ENCODE measurements at regions not wholly inside any gene's neighbourhood (a gene's known extent, or its start where the extent isn't known, plus 50 kb on each side); places are given as distances from the start of the nearest gene placed in this dataset.
"Not testable (repeated sequence)": the region's sequence is repeated elsewhere in the genome, so short reads cannot be mapped to it uniquely, and the experiment has no call there.

DNA sequence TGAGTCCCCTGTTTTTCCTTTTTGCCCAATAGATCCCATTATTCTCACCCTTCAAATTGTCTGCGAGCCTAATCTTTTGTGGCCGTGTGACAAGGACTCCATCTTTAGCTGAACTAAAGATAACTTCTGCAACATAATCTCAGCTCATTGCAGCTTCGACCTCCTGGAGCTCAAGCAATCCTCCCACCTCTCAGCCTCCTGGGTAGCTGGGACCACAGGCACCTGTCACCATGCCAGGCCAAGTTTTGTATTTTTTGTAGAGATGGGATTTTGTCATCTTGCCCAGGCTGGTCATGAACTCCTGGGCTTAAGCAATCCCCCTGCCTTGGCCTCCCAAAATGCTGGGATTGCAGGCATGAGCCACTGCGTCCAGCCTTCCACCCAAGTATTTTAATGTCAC is 161.0 kb downstream of the GJA1 start:
- POLR2A ChIA-PET = no interaction called here
- no peak overlapping the region for H3K27ac ChIP-seq (ENCODE audit: control insufficient read depth, insufficient read depth)
- 23% methylated on average over 4 of the region's 4 CpGs for WGBS (ENCODE audit: insufficient coverage, insufficient replicate concordance, low lambda C conversion rate, missing lambda C conversion rate)
- no peaks in the 10 kb centered on the region for H3K9me3 ChIP-seq (replicated peaks; ENCODE audit: control insufficient read depth, insufficient read depth, low read length)
- no peak for FAIRE-seq
- no peak for ATAC-seq
- H3K4me3 ChIP-seq = no peak overlapping the region
- H3K27me3 ChIP-seq (replicated peaks in 1 of 2; ENCODE audit: control insufficient read depth in 2 of 2, insufficient read depth in 2 of 2, low read length in 1 of 2) = no peaks in the 10 kb centered on the region
- no peak overlapping the region for H3K4me2 ChIP-seq (ENCODE audit: control insufficient read depth, insufficient read depth)
- H3K9ac ChIP-seq (ENCODE audit: control insufficient read depth, insufficient read depth, low read length) = no peak overlapping the region
- no TSS peak for BruUV-seq (replicated peaks)
- H3K4me1 ChIP-seq (ENCODE audit: control insufficient read depth, insufficient read depth, low read length) = no peaks in the 10 kb centered on the region
- H3K36me3 ChIP-seq (ENCODE audit: control insufficient read depth in 2 of 2, insufficient read depth in 2 of 2, low read length in 1 of 2) = no peaks in the 10 kb centered on the region
- CTCF ChIA-PET = no interaction called here
- in situ Hi-C loops (cut with MboI) (no loop called here), intact Hi-C loops (cut with micrococcal nuclease; ENCODE audit: unreplicated experiment) (no loop called here)
- H3K79me2 ChIP-seq (ENCODE audit: control insufficient read depth, insufficient read depth, low read length) = no peaks in the 10 kb centered on the region
- no peaks in the 10 kb centered on the region for H4K20me1 ChIP-seq (ENCODE audit: control insufficient read depth, insufficient read depth)
- RAD21 ChIA-PET (ENCODE audit: unreplicated experiment) = no interaction called here
- TF ChIP-seq STAT3 (IDR thresholded peaks at IDR 0.05; ENCODE audit: low read depth, low read length) (no peak), FOXK2 (IDR thresholded peaks at IDR 0.05) (no peak), ASH2L (IDR thresholded peaks at IDR 0.05; ENCODE audit: borderline replicate concordance, low read depth) (no peak), ZNF217 (IDR thresholded peaks at IDR 0.05) (no peak)
- DNase-seq (ENCODE audit: low read depth, low spot score) = no peak
- SMC1A ChIA-PET (ENCODE audit: uncharacterized antibody, unreplicated experiment) = no interaction called here
- H2AFZ ChIP-seq (ENCODE audit: control insufficient read depth, low read depth, low read length) = no peak overlapping the region

- no peak for FAIRE-seq
Measured at GRCh38 chr6:121597654-121598053, 162.2 kb downstream of the GJA1 start.

GRCh38 chr6:121599331-121599730 is 163.9 kb downstream of the GJA1 start:
- CTCF ChIA-PET; H3K27me3 ChIP-seq (replicated peaks in 1 of 2; ENCODE audit: control insufficient read depth in 2 of 2, insufficient read depth in 2 of 2, low read length in 1 of 2); H4K20me1 ChIP-seq (ENCODE audit: control insufficient read depth, insufficient read depth); H3K4me2 ChIP-seq (ENCODE audit: control insufficient read depth, insufficient read depth); H3K9me3 ChIP-seq (replicated peaks; ENCODE audit: control insufficient read depth, insufficient read depth, low read length); H2AFZ ChIP-seq (ENCODE audit: control insufficient read depth, low read depth, low read length); intact Hi-C loops (cut with micrococcal nuclease; ENCODE audit: unreplicated experiment); H3K9ac ChIP-seq (ENCODE audit: control insufficient read depth, insufficient read depth, low read length); POLR2A ChIA-PET; H3K4me1 ChIP-seq (ENCODE audit: control insufficient read depth, insufficient read depth, low read length); H3K79me2 ChIP-seq (ENCODE audit: control insufficient read depth, insufficient read depth, low read length); SMC1A ChIA-PET (ENCODE audit: uncharacterized antibody, unreplicated experiment); RAD21 ChIA-PET (ENCODE audit: unreplicated experiment); H3K27ac ChIP-seq (ENCODE audit: control insufficient read depth, insufficient read depth); in situ Hi-C loops (cut with MboI); DNase-seq (ENCODE audit: low read depth, low spot score); BruUV-seq (replicated peaks); H3K36me3 ChIP-seq (ENCODE audit: control insufficient read depth in 2 of 2, insufficient read depth in 2 of 2, low read length in 1 of 2); ATAC-seq; FAIRE-seq; H3K4me3 ChIP-seq: not testable (repeated sequence)
- 43% methylated on average over 6 of the region's 6 CpGs for WGBS (ENCODE audit: insufficient coverage, insufficient replicate concordance, low lambda C conversion rate, missing lambda C conversion rate)

More at GRCh38 chr6:121597654-121598053, 162.2 kb downstream of the GJA1 start:
- Histone ChIP-seq H2AFZ (ENCODE audit: control insufficient read depth, low read depth, low read length) (no peak overlapping the region), H3K4me3 (no peak overlapping the region), H3K9ac (ENCODE audit: control insufficient read depth, insufficient read depth, low read length) (no peak overlapping the region), H3K36me3 (ENCODE audit: control insufficient read depth in 2 of 2, insufficient read depth in 2 of 2, low read length in 1 of 2) (no peaks in the 10 kb centered on the region), H3K27ac (ENCODE audit: control insufficient read depth, insufficient read depth) (no peak overlapping the region), H3K4me2 (ENCODE audit: control insufficient read depth, insufficient read depth) (no peak overlapping the region), H3K27me3 (replicated peaks in 1 of 2; ENCODE audit: control insufficient read depth in 2 of 2, insufficient read depth in 2 of 2, low read length in 1 of 2) (no peaks in the 10 kb centered on the region), H3K9me3 (replicated peaks; ENCODE audit: control insufficient read depth, insufficient read depth, low read length) (no peaks in the 10 kb centered on the region), H3K4me1 (ENCODE audit: control insufficient read depth, insufficient read depth, low read length) (no peaks in the 10 kb centered on the region), H4K20me1 (ENCODE audit: control insufficient read depth, insufficient read depth) (no peaks in the 10 kb centered on the region), H3K79me2 (ENCODE audit: control insufficient read depth, insufficient read depth, low read length) (no peaks in the 10 kb centered on the region)
- 32% methylated on average over 3 of the region's 3 CpGs for WGBS (ENCODE audit: insufficient coverage, insufficient replicate concordance, low lambda C conversion rate, missing lambda C conversion rate)
- intact Hi-C loops (cut with micrococcal nuclease; ENCODE audit: unreplicated experiment) (no loop called here), in situ Hi-C loops (cut with MboI) (no loop called here)
- ChIA-PET RAD21 (ENCODE audit: unreplicated experiment) (no interaction called here), CTCF (no interaction called here), SMC1A (ENCODE audit: uncharacterized antibody, unreplicated experiment) (no interaction called here), POLR2A (no interaction called here)
- TF ChIP-seq KAT2A (conservative IDR thresholded peaks at IDR 0.05; ENCODE audit: control insufficient read depth, low read depth, low read length) (no peak), STAT3 (IDR thresholded peaks at IDR 0.05; ENCODE audit: low read depth, low read length) (no peak)
- ATAC-seq (no peak), DNase-seq (ENCODE audit: low read depth, low spot score) (no peak)
- BruUV-seq (replicated peaks) = no TSS peak

Measured in GM12878 (cell line).